HG03354 (cell line): ENCODE measurements at regions not wholly inside any gene's neighbourhood (a gene's known extent, or its start where the extent isn't known, plus 50 kb on each side); places are given as distances from the start of the nearest gene placed in this dataset.
"Not testable (repeated sequence)": the region's sequence is repeated elsewhere in the genome, so short reads cannot be mapped to it uniquely, and the experiment has no call there.

ENCODE experiments used
- ATAC-seq: cut with Tn5 transposase; IDR thresholded peaks from one replicate; pipeline ENCODE4 v1.9.1; 2021; ENCODE audit warnings: mild to moderate bottlenecking; ENCODE audit not compliant: unreplicated experiment, poor library complexity, severe bottlenecking

DNA sequence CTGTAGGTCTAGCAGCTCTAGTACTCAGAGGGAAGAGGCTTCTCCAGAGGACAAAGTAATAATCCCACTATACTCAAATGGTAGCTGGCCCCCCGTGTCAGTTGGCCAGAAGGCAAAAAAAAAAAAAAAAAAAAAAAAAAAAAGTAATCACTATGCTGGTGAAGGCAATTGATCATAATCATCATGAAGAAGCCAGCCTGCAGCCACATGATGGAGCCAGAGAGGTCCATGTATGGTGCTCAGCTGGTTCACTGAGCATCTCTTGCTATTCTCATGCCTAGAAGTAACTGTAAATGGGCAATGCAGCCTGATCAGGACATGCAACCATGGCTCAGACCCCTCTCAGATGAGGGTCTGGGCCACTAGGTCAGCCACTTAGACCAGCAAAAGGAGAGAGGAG, 378.8 kb downstream of the MED13L start:
- ATAC-seq, result no peak

GRCh38 chr12:115897729-115898128, 379.8 kb downstream of the MED13L start:
- no peak for ATAC-seq

- ATAC-seq, result no peak
These were observed 382.2 kb downstream of the MED13L start for GRCh38 chr12:115895247-115895646.

GRCh38 chr12:115891556-115892164, 385.8 kb downstream of the MED13L start:
- ATAC-seq, result no peak

GRCh38 chr12:115886666-115887065, 390.8 kb downstream of the MED13L start:
- no peak for ATAC-seq

- no peak for ATAC-seq
These were observed 392.3 kb downstream of the MED13L start for GRCh38 chr12:115885040-115885690.

- no peak for ATAC-seq
These were observed 394.6 kb downstream of the MED13L start for GRCh38 chr12:115882936-115883335.

- no peak for ATAC-seq
These were observed 397.3 kb downstream of the MED13L start for GRCh38 chr12:115880238-115880637.

GRCh38 chr12:115879354-115879753, 398.1 kb downstream of the MED13L start:
- no peak for ATAC-seq

GRCh38 chr12:115873451-115874082, 403.9 kb downstream of the MED13L start:
- no peak for ATAC-seq

DNA sequence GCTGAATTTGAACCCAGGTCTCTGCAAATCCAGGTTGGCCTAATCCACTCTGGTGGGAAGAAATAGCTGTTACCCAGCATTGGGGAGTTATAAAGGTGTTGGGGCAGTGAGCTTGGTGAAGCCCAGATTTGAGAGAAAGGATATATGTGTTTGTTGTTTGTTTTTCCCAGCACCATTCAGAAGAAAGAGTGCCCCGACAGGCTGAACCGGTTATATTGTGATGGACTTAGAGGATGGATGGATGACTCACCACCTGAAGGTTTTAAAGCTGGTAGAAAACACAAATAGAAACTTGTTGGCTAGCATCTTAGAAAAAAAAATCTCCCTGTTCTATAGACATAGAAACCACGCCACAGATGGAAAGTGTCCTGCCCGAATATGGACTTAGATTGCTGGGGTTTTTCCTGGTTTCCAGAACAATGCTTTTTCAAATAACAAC, 404.6 kb downstream of the MED13L start:
- no peak for ATAC-seq

DNA sequence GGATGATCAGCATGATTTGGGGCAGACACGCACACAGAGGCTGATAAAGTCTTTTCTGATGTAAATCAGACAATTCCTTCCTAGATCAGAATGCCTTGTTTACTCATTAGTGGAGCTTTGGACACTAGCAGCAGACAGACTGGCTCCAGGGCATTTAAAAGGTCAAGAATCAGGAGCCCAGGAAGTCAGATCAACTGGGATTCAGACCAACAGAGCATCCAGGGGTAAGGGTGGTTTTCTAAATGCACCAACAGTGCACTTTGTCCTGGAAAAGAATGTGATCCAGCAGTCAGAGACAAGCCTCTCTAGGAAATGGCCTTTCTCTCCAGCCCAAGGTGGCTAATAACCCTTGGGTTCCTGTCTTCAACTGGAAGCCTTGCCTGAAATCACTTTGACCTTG, 405.3 kb downstream of the MED13L start:
- no peak for ATAC-seq

GRCh38 chr12:115871714-115872113, 405.8 kb downstream of the MED13L start:
- ATAC-seq, result no peak

- no peak for ATAC-seq
These were observed 407.0 kb downstream of the MED13L start for GRCh38 chr12:115870510-115870909.

GRCh38 chr12:115870021-115870420, 407.5 kb downstream of the MED13L start:
- no peak for ATAC-seq

DNA sequence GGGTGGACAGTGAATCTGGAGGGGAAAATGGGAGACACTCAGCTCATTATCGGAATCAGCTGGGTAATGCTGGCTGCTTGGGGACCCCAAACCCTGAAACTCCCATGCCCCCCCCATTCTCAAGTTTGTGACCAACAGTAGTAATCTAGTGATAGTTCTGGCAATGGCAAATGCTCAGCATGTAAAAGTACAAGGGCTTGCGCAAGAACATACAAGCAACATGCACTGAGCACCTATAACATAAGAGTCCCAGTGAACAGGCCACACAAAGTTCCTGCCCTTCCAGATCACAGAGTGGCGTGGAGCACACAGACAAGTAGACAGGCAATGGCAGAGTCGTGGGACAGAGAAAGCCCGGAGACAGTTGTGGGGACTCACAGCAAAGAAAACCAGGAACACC, 407.9 kb downstream of the MED13L start:
- ATAC-seq, result no peak

- no peak for ATAC-seq
These were observed 408.9 kb downstream of the MED13L start for GRCh38 chr12:115868624-115869023.

DNA sequence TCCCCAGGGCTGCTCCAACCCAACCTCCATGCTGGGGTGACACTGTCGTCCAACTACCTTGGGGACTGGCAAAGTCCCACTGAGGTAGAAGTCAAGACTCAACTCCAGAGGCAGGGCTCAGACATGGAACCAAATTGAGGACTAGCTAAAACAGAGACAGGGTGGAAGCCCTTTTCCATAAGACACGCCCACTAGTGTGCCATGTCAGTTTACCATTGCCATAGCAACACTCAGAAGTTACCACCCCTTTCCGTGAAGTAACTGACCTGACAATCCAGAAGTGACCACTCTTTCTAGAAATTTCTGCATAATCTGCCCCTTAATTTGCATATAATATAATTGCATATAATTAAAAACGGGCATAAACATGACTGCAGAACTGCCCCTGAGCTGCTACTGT, 409.6 kb downstream of the MED13L start:
- ATAC-seq, result no peak

DNA sequence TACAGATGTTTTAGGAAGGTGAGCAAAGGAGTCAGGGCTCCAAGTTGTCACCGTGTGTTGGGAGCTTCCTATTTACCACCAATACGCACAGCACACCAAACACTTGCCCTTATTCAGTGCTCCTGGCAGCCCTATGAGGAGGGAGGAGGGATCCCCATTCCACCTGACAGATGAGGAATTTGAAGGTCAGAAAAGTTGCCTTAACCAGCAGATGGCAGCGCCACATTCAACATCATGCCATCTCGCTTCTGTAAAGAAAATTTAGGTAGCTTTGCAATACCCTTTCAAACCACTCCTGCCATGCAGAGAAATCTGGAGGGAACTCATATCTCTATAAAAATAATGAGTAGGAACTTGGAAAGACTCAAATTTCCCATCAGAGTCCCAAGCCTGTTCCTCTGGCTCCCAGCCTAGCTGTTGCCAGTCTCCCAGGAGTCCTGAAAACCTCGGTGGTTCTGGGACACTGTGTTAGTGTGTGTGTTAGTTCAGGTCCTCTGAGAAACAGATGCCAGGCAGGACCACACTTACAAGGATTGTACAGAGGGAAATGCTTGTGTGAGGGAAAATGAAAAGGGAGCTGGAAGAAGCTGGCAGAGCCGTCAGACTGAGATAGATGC, 410.5 kb downstream of the MED13L start:
- ATAC-seq, result no peak

- not testable (repeated sequence) for ATAC-seq
These were observed 411.2 kb downstream of the MED13L start for GRCh38 chr12:115866281-115866680.

DNA sequence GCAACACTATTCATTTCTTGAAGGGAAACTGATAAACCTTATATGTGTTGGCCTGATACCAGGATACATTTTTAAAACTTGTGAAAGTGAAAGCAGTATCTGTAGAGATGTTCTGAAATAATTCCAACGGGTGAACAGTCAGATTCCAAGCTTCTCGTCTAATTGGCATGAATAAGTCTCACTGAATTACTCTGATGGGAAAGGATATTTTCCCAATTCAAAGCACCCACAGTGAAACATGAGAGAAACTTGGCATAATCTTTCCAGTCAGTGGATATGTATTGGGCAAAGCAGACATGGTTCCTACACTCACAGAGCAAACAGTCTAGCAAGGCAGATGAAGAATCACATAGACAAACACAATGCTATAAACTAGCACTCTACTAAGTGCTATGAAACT, 413.1 kb downstream of the MED13L start:
- no peak for ATAC-seq
